ENCODE measurements at regions not wholly inside any gene's neighbourhood (a gene's known extent, or its start where the extent isn't known, plus 50 kb on each side); places are given as distances from the start of the nearest gene placed in this dataset.

GRCh38 chr2:105494683-105495425 is 96.0 kb upstream of the FHL2 start:
- no peaks in the 10 kb centered on the region for H3K4me1 ChIP-seq (ENCODE audit: control insufficient read depth in 1 of 2, insufficient read depth in 1 of 2, low read depth in 1 of 2, low read length in 1 of 2)
- H3K36me3 ChIP-seq = no peaks in the 10 kb centered on the region
- no peak overlapping the region for H3K27ac ChIP-seq
- H3K27me3 ChIP-seq = no peaks in the 10 kb centered on the region
- no peaks in the 10 kb centered on the region for H3K9me3 ChIP-seq
- TF ChIP-seq CTCF (IDR thresholded peaks at IDR 0.05) = no peak
- no peak overlapping the region for H3K4me3 ChIP-seq (ENCODE audit: low read depth in 1 of 2, low read length in 1 of 2)

GRCh38 chr2:105490956-105491355 is 92.1 kb upstream of the FHL2 start:
- no peaks in the 10 kb centered on the region for H3K27me3 ChIP-seq
- H3K27ac ChIP-seq = no peak overlapping the region
- H3K36me3 ChIP-seq = no peaks in the 10 kb centered on the region
- H3K9me3 ChIP-seq = no peaks in the 10 kb centered on the region
- no peak overlapping the region for H3K4me3 ChIP-seq (ENCODE audit: low read depth in 1 of 2, low read length in 1 of 2)
- TF ChIP-seq CTCF (IDR thresholded peaks at IDR 0.05) = no peak
- no peaks in the 10 kb centered on the region for H3K4me1 ChIP-seq (ENCODE audit: control insufficient read depth in 1 of 2, insufficient read depth in 1 of 2, low read depth in 1 of 2, low read length in 1 of 2)

DNA sequence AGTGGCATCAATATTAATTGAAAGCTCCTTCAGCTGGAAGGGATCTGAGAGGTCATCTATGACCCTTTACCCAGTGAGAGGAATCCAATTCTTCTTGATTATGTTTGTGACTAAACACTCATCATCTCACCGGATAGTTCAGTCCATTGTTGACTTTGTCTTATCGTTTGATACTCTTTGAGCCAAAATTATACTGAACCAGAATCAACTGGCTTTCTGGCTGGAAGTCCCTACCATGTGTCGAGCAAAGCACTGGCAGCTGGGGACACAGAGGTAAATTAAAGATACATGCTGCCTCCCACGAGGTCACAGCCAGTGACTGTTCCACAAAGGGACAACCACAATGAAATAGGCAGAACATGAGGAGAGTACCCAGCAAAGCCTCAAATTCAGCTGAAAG is 91.4 kb upstream of the FHL2 start:
- Histone ChIP-seq H3K4me1 (ENCODE audit: control insufficient read depth in 1 of 2, insufficient read depth in 1 of 2, low read depth in 1 of 2, low read length in 1 of 2) (no peaks in the 10 kb centered on the region), H3K27ac (no peak overlapping the region), H3K4me3 (ENCODE audit: low read depth in 1 of 2, low read length in 1 of 2) (no peak overlapping the region), H3K36me3 (no peaks in the 10 kb centered on the region), H3K9me3 (no peaks in the 10 kb centered on the region), H3K27me3 (no peaks in the 10 kb centered on the region)
- TF ChIP-seq CTCF (IDR thresholded peaks at IDR 0.05) = no peak

GRCh38 chr2:105489168-105489878 is 90.5 kb upstream of the FHL2 start:
- H3K27ac ChIP-seq = no peak overlapping the region
- H3K4me1 ChIP-seq (ENCODE audit: control insufficient read depth in 1 of 2, insufficient read depth in 1 of 2, low read depth in 1 of 2, low read length in 1 of 2) = no peaks in the 10 kb centered on the region
- no peak for TF ChIP-seq CTCF (IDR thresholded peaks at IDR 0.05)
- H3K9me3 ChIP-seq = no peaks in the 10 kb centered on the region
- no peaks in the 10 kb centered on the region for H3K27me3 ChIP-seq
- no peak overlapping the region for H3K4me3 ChIP-seq (ENCODE audit: low read depth in 1 of 2, low read length in 1 of 2)
- H3K36me3 ChIP-seq = no peaks in the 10 kb centered on the region

GRCh38 chr2:105488285-105488684 is 89.4 kb upstream of the FHL2 start:
- Histone ChIP-seq H3K27me3 (no peaks in the 10 kb centered on the region), H3K9me3 (no peaks in the 10 kb centered on the region), H3K36me3 (no peaks in the 10 kb centered on the region), H3K27ac (no peak overlapping the region), H3K4me3 (ENCODE audit: low read depth in 1 of 2, low read length in 1 of 2) (no peak overlapping the region), H3K4me1 (ENCODE audit: control insufficient read depth in 1 of 2, insufficient read depth in 1 of 2, low read depth in 1 of 2, low read length in 1 of 2) (no peaks in the 10 kb centered on the region)
- no peak for TF ChIP-seq CTCF (IDR thresholded peaks at IDR 0.05)

All from neutrophil (primary cell).